Ureter (tissue), 1 donor: ENCODE measurements at regions not wholly inside any gene's neighbourhood (a gene's known extent, or its start where the extent isn't known, plus 50 kb on each side); places are given as distances from the start of the nearest gene placed in this dataset.
A peak's percentile ranks its signal among the peaks of the same experiment; 100 is the strongest.
"Not testable (repeated sequence)": the region's sequence is repeated elsewhere in the genome, so short reads cannot be mapped to it uniquely, and the experiment has no call there.

Source experiments
- DNase-seq: peaks from one replicate; pipeline ENCODE4 v3.0.0-alpha.2; 2020; ENCODE audit warnings: low spot score
- donor health status: DM: yes; HTN: yes; CAD: no.

DNA sequence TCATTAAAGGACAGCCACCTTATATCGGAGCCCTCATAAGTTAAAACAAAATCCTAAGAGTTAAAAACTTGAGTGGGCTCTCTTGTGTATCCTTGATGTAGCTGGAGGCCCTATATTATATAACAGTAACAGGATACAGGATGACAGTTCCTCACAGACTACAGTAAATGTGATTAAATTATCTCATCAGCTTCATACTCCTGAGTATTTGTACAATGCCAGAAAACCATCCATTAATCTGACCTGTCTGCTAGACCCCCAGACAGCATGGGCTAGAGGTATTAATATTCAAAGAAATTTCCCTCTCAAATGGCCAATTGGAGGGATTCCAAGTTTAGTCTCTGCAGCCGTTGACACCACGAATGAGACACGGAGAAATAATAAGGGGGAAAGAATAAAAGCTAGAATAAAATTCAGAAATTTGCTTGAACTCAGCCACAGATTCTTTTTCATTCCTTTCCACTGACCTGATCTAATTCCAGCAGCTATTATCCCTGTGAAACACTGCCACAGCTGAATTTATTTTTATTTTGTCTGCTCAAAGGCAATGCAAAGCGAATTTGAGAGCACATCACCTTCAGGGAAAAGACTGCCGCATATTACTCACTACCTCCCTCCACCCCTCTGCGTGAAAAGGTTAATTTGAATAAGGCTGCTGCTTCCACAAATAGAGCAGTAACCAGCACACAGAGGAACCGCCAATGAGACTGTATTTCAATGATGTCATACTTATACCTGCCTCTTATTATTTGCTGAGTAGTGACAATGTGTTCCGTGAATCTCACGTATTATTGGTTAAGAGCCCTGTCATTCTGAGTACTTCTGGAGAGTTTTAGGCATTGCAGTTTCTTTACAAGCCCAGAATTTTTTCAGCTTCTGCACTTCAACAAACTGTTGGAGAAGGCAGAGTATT lies 155.9 kb upstream of the KLF12 start:
- DNase-seq = no peak

GRCh38 chr13:74289107-74289506 lies 154.9 kb upstream of the KLF12 start:
- DNase-seq = no peak

GRCh38 chr13:74288361-74288911 lies 154.2 kb upstream of the KLF12 start:
- peak; percentile 56 for DNase-seq

DNA sequence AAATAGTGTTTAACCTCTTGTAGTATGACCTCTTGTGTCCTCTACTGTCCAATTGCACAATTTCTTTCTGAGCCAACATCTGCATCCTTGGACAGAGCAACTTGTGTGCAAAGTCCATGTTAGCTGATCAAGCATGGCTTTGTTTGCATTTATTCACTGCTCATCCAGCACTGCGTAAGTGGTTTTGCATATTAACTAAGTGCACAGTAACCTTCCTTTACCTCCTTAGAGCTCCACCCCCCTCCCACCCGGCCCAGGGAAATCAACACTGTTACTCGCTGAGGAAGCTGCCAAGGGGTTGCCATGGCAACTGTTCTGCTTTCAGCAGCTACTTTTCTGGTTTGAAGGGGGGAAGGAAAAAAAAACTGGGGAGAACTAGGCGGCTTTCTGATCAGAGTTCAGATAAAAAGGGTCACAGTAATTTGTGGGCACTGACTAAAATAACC lies 153.5 kb upstream of the KLF12 start:
- peak; percentile 70 for DNase-seq

DNA sequence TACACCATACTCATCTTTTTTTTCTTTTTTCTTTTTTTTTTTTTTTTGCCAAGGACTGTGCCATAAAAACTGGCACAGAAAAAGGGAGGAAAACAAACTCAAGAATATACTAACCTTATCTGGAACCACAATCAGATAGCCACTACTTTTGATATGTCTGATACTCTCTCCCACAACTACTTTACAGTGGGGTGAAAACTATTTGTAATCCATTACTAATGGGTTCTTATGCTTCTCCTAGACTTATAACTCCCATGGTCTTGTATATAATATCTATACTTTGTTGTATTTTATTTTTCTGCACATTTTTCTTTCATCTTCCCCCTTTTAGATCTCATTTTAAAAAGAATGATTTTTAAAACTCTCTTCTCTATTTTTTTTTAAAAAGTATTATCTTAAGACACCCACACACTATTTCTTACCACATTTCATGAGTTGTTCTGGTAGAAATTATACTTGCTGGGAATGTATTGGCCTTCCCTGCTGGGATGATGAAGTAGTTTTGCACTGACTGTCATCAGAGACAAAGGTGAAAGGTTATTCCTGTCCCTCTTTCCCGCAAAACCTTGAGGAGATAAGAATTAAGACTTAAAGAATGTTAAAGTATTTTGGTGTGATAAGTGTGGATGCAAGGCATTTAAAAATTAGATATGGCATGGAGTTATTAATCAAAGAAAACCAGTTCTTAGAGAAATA lies 146.7 kb upstream of the KLF12 start:
- DNase-seq = no peak

- DNase-seq = no peak
Observed at GRCh38 chr13:74280093-74280794, 146.0 kb upstream of the KLF12 start.

- DNase-seq = no peak
Observed at GRCh38 chr13:74278901-74279300, 144.7 kb upstream of the KLF12 start.

DNA sequence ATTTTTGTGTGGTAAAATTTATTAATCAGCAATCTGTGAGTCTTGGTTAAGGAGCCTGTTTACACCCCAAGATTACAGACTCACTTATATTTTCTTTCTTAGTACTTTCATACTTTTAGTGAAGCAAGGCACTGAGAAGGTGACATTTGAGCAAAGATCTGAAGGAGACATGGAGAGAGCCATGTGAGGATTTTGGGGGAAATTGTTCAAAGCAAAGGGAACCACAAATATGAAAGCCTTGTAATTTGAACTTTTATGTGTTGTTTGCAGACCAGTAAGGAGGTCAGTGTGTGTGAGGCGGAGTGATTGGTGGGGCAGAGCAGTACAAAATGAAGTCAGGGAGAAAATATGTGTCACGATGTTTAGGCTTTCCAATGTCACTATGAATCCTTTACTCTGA lies 140.7 kb upstream of the KLF12 start:
- DNase-seq = no peak

DNA sequence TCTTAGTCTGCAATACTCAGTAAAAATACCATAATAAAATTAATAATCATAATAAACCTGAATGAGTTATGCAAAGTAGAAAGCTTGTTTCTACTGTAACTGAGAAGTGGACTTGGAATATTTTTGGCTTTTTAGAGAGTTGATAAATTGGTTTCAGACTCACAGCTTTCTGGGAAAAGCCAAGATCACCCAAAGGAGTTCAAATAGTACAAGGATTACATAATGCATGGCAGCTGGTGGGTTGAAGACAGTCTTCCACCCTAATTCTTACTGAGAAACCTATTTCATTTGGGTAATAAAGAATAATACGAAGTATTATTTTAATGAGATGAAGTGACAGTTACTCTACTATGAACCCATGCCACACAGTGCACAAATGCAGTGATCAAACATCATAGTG lies 139.4 kb upstream of the KLF12 start:
- DNase-seq = no peak

GRCh38 chr13:74272826-74273225 lies 138.6 kb upstream of the KLF12 start:
- DNase-seq = no peak

- no peak for DNase-seq
Observed at GRCh38 chr13:74270018-74270417, 135.8 kb upstream of the KLF12 start.

GRCh38 chr13:74266861-74267260 lies 132.7 kb upstream of the KLF12 start:
- DNase-seq = no peak

- no peak for DNase-seq
Observed at GRCh38 chr13:74266309-74266708, 132.1 kb upstream of the KLF12 start.

- DNase-seq = no peak
Observed at GRCh38 chr13:74264333-74264732, 130.1 kb upstream of the KLF12 start.

DNA sequence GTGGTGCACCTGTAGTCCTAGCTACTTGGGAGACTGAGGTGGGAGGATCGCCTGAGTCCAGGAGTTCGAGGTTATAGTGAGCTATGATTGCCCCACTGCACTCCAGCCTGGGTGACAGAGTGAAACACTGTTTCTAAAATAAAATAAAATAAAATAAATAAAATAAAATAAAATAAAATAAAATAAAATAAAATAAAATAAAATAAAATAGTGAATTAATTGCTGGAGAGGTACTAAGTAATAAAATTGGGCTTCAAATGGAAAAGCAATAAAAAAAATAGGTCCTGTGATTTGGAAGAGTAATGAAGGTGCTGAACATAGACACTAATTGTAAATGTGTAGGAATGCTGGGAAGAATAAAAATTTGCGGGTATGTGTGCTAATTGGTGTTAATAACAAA lies 126.2 kb upstream of the KLF12 start:
- DNase-seq = not testable (repeated sequence)

DNA sequence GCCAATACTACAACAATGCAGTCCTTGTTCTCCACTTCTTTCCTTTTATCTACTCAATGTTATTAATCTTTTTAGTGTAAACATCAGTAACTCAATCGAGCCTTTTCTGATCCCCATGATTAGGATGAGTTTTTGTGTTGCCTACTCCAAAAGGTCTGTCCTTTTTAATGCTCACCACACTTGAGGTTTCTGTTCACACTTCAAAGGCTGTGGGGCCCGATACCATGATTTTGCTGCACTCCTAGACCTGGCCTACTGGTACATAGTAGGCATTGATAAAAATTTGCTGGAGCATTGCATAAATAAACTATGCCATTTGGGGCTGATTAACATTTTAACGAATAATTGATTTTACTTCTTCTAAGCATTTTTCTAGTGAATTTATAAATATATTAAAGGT lies 125.4 kb upstream of the KLF12 start:
- no peak for DNase-seq

GRCh38 chr13:74258961-74259360 lies 124.8 kb upstream of the KLF12 start:
- DNase-seq = no peak

- DNase-seq = no peak
Observed at GRCh38 chr13:74256969-74257368, 122.8 kb upstream of the KLF12 start.

- DNase-seq = no peak
Observed at GRCh38 chr13:74253161-74253560, 119.0 kb upstream of the KLF12 start.

DNA sequence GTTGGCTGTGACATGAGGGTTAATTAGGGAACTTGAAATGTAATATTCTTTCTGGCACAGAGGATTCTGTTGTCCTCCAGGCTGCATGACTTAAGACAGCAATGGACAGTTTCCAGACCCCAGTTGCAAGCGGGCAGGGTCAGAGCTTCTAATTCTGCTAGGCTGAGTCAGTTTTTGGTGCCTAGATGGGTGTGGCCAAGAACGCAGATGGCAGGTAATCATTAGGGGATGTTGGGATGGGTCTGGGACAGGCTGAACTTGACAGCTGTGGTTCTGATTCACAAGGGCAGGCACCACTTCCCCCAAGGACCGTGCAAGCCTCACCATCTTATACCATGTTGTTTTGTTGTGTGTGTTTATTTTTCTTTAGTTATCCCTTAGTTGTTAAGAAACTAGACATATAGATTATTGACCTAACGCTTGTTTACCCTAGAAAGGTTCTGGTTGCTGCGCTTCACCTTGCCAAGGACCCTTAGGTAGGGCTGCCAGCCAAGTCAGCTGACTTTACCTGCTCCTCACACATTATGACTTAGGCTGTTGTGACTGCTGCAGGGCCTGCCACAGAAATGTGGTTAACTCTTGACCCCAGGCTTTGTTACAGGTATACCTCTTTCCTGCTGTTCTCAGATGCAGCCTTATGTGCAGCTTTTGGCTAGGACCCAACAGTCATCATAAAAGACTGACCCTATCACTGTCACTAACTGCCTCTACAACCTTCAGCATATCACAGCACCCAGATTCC lies 117.7 kb upstream of the KLF12 start:
- no peak for DNase-seq

DNA sequence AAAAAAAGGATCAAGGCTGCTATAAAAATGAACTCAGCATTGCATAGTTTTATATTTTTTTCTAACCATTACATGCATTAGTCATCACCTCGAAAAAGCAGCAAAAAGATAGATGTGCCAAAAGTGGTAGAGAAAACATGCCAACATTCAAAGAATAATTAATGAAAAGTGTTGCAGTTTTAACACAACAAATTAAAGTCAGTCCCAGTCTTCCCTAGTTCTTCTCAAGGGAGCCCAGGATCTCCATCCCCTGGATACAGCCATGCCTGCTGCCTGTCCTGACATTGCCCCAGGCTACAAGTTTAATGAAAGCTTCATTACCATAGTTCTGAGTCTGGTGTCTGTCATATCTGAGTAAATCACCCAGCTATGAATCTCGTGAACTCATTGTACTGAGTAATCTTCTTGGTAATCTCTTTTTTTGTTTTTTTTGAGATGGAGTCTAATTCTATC lies 116.6 kb upstream of the KLF12 start:
- no peak for DNase-seq
